SU-DHL-6 (cell line): ENCODE measurements at regions not wholly inside any gene's neighbourhood (a gene's known extent, or its start where the extent isn't known, plus 50 kb on each side); places are given as distances from the start of the nearest gene placed in this dataset.

Source experiments
- EZH2phosphoT487 ChIP-seq: fragments of 200-600 bp; sonication (generic), shearing (Covaris generic); conservative IDR thresholded peaks from 2 replicates; pipeline ENCODE4 v1.6.1; 2018; ENCODE audit warnings: mild to moderate bottlenecking, antibody characterized with exemption, low read length, moderate library complexity, mixed read lengths
- TF ChIP-seq, protein P1 (sequence below): fragments of 200-600 bp; sonication (generic); IDR thresholded peaks from one replicate; pipeline ENCODE4 v1.5.1; 2017; ENCODE audit warnings: antibody characterized with exemption, mild to moderate bottlenecking, low read length, moderate library complexity; ENCODE audit not compliant: insufficient read depth, poor library complexity, severe bottlenecking

GRCh38 chr11:109869536-109869935 lies 223.7 kb upstream of the ZC3H12C start:
- TF ChIP-seq EZH2phosphoT487, result no peak
- TF ChIP-seq, protein P1, sequence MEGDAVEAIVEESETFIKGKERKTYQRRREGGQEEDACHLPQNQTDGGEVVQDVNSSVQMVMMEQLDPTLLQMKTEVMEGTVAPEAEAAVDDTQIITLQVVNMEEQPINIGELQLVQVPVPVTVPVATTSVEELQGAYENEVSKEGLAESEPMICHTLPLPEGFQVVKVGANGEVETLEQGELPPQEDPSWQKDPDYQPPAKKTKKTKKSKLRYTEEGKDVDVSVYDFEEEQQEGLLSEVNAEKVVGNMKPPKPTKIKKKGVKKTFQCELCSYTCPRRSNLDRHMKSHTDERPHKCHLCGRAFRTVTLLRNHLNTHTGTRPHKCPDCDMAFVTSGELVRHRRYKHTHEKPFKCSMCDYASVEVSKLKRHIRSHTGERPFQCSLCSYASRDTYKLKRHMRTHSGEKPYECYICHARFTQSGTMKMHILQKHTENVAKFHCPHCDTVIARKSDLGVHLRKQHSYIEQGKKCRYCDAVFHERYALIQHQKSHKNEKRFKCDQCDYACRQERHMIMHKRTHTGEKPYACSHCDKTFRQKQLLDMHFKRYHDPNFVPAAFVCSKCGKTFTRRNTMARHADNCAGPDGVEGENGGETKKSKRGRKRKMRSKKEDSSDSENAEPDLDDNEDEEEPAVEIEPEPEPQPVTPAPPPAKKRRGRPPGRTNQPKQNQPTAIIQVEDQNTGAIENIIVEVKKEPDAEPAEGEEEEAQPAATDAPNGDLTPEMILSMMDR, result no peak
